GM21381 (cell line): ENCODE measurements at regions not wholly inside any gene's neighbourhood (a gene's known extent, or its start where the extent isn't known, plus 50 kb on each side); places are given as distances from the start of the nearest gene placed in this dataset.

Experiments used
- ATAC-seq: cut with Tn5 transposase; IDR thresholded peaks from one replicate; pipeline ENCODE4 v1.9.1; 2021; ENCODE audit warnings: mild to moderate bottlenecking, moderate library complexity; ENCODE audit not compliant: unreplicated experiment

DNA sequence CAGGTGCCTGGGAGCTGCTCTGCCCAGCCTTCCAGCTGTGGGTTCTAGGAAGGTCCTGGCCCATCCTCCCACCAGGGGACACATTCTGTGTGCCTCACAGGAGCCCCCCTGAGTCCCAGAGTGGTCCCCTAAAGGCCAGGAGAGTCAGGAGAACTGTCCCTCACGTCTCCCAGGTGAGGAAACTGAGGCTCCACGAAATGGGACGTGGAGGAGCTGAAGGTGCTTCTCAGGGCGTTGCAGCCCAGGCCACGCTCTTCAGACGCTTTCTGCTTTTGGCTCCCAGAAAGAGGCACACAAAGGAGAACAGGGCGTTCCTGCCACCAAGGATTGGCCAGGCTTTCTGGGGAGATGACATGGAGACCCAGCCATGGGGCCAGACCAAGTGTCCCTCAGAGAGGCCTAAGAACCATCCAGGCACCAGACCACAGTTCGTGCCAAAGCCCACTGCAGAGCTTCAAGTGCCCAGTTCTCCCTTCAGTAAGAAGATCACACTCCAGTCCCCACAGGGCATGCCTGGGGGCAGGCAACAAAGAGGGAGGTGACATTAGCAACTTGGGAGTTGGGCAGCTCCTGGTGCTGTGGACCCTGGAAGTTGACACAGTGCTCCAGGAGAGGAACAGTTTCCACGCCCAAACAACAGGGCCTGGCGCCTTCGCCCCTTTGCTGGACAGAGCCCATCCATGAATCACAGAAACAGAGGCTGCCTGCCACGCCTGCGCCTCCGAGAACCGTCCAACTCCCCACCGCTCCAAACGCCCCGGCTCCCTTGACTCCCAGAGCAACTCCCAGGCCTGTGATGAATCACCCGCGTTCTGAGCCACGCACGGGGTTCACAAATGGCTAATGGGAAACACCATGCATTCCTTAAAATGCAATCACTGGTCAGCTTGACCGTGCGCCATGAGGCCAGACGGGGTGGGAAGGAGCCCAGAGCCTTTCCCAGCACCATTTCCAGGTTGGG lies 589.2 kb downstream of the BRD1 start:
- ATAC-seq: no peak

- ATAC-seq: no peak
These were observed 590.0 kb downstream of the BRD1 start for GRCh38 chr22:49237703-49238102.

GRCh38 chr22:49237279-49237678 lies 590.4 kb downstream of the BRD1 start:
- no peak for ATAC-seq

- no peak for ATAC-seq
These were observed 591.1 kb downstream of the BRD1 start for GRCh38 chr22:49236541-49237075.

DNA sequence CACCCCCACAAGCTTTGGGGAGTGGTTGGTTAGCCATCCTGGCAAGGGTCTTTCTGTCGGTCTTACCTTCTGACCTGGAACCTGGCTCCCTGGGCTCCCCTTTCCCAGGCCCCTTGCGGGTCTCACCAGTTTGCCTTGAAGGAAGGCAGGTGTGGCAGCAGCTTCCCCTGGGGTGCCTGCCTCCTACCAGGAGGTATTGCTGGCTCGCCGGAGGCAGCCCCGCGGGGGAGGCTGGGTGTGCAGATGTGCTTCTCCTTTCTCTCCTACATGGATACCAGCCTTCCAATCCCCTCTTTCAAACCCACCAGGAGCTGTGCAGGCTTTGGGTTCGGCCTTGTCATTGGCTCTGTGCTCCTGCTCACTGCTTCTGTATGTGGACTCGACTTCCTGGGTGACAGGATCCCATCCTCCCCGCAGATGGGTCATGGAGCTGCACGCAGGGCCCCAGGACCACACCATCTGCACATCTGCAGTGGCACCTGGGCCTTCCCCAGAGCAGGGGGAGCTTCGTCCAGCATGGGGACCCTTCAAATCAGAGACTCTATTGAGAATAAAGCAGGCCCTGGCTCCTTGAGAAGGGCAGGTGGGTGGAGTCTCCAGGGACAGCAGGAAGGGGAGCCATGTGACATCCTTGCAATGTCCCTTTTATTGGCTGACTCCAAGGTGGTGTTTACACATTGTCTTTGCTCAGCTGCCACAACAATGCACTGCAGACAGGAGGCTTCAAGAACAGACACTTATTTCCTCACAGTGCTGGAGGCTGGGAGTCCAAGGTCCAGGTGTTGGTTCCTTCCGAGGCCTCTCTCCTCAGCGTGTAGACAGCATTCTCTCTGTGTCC lies 592.0 kb downstream of the BRD1 start:
- ATAC-seq: no peak

DNA sequence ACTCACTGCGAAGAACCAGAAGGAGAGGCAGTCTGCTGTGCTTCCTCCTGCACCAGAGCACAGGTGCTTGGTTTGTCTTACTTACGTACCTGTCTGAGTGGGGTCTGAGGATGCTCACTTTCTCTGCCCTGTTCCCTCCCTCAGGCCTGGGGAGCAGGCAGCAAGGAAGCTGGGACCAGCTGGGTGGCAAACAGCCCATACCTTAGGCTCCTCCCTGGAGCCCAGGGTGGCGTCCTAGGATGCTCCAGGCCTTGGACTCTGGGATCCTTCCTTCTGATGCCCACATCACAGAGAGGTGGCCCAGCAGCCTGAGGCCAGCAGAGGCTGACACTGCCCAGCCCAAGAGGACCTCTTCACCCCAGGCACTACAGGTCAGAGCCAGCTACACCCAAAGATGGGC lies 593.2 kb downstream of the BRD1 start:
- ATAC-seq: no peak

- ATAC-seq: no peak
These were observed 594.1 kb downstream of the BRD1 start for GRCh38 chr22:49233507-49234100.

DNA sequence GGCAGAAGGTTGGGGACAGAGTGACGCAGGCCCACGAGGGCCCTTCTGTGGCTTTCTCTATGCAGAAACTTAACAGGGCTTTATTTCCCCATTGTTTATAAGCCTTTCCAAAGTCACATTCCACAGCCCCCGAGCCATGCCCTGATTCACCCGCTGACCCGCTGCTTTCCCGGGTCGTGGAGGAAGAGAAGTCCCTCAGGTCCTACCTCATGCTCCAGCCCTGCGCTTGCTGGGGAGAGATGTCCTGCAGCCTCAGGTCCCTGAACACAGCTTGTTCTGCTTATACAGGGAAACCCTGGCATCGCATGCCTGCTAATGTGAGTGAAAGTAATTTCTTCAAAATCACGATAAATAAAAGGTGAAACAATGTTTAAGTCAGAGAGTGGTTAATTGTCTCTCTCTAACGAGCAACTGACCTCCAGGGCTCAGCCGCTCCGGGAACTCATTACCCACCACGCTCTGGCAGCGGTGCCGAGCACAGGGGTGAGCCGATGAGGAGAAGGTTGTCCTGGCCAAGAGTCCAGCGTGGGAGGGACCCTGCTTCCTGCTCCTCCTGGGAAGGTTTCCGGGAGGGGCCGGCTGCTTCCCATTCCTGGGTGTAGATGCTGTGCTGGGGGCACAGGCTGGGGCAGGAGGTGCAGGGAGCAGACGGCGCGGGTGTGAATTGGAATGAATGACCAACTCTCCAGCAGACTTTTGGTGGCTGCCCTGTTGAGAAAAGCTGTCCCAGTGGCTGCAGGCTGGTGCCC lies 595.2 kb downstream of the BRD1 start:
- no peak for ATAC-seq

DNA sequence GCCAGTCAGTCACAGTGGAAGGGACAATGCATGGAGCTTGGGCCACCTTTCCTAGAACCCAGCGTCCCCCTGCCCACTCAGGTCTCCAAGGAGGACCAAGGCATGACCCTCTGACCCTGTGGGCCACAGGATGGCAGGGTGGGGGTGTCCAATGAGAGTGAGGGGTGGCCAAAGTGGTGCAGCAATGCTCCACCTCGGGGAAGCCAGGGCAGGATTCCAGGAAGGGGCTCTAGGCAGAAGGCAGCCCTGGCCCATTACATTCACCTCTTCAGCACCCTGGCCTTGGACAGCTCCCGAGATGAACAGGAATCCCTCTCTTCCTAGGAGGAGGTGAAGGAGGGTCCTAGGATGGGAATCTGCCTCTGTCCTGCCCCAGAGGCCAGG lies 597.5 kb downstream of the BRD1 start:
- no peak for ATAC-seq

DNA sequence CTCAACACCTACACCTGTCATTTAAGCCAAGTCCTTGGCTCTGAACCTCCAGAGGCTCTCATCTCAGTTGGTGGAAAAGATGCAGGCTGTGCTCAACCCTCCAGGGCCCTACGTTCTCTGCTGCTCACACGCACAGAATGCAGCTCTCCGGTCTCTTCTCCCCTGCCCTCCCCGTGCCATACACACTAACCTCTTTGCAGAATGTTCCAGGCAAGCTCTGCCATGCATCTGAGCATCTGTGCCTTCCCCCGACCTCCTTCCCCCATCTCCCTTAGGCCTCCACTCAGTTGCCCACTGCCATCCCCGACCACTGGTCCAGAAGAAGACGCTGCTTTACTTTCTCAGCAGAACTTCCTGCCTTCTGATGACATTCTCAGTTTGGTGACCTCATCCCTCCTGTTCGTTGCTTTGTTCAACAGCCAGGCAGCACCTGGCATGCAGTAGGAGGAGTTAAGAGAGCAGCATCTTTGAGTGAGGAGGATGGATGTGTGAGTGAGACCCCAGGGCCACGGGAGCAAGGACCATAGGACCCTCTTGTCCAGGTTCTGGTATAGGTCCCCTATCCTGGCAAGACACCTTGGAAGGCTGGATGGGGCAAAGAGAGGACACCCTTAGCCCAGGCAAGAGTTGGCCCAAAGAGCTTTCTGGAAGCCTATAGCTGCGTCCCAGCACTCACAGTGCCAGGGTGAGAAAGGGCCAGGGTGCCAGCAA lies 598.0 kb downstream of the BRD1 start:
- no peak for ATAC-seq

GRCh38 chr22:49228431-49229037 lies 599.1 kb downstream of the BRD1 start:
- no peak for ATAC-seq

GRCh38 chr22:49227670-49228069 lies 600.0 kb downstream of the BRD1 start:
- no peak for ATAC-seq

- ATAC-seq: no peak
These were observed 601.6 kb downstream of the BRD1 start for GRCh38 chr22:49226096-49226495.

- no peak for ATAC-seq
These were observed 603.4 kb downstream of the BRD1 start for GRCh38 chr22:49224243-49224642.

- ATAC-seq: no peak
These were observed 609.5 kb downstream of the BRD1 start for GRCh38 chr22:49218142-49218541.

GRCh38 chr22:49216579-49216978 lies 611.1 kb downstream of the BRD1 start:
- no peak for ATAC-seq

DNA sequence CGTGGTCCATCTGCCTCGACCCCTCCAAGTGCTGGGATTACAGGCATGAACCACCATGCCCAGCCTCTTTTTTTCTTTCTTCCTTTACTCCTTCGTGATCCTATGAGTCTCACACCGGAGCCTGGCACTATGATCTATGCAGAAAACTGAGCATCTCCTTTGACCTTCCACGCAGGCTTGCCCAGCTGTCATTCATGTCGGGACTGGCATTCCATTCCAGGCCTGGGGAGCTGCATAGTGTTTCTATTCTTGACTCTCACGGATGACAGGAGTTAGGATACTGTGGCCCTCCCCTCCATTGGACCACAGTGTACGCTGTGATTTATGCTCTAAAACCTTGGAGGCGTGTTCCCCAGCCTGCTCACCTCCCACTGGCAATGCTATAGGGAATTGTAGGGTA lies 611.8 kb downstream of the BRD1 start:
- ATAC-seq: no peak

DNA sequence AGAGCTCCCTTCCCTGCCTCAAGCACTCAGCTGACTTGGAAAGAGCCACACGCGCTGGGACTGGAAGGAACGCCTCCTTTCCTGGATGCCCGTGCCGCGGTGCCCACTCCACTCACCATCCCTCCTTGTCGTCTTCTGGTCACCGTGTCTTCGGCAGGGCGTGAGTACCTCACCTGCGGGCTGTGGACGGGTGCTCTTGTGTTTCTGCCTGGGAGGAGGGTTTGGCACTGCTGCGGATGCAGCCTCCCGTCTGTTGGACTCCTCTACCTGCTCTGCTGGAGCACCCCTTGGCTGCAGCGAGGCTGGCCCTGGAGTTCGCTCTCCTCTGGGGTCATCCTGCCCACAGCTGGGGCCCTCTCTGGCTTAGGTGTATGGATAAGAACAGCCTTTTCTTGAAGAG lies 612.7 kb downstream of the BRD1 start:
- no peak for ATAC-seq

DNA sequence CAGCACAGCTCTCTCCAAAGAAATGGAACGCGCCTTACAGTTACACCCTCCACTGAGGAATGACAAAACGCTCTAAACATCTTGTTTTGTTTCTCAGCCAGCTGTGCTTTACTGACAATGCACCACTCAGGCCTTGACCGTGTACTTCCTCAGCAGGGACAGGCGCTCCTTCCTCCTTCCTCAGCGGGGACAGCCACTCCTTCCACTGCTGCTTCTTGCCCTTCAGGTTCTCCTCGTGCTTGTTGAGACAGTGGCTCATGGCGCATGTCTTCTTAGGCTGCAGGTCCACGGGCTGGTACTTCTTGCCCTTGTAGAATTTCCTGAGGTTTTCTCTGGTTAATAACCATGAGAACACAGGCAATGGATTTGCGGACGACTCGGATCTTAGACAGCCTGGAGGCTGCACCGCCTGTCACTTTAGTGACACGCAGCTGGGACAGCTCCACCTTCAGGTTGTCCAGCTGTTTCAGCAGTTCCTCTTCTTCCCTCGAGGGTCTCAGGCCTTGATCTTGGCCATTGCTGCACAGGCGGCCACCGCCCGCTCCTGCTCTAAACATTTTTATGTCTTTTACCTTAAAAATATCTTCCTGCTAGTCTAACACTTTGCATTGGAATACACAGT lies 613.8 kb downstream of the BRD1 start:
- no peak for ATAC-seq
